ENCODE measurements at regions not wholly inside any gene's neighbourhood (a gene's known extent, or its start where the extent isn't known, plus 50 kb on each side); places are given as distances from the start of the nearest gene placed in this dataset.
"Not testable (repeated sequence)": the region's sequence is repeated elsewhere in the genome, so short reads cannot be mapped to it uniquely, and the experiment has no call there.

- H3K27ac ChIP-seq (ENCODE audit: extremely low read depth, low read depth, low read length) = no peak overlapping the region
- H3K4me3 ChIP-seq (ENCODE audit: low read depth, low read length) = no peak overlapping the region
- no peaks in the 10 kb centered on the region for H3K36me3 ChIP-seq (ENCODE audit: control insufficient read depth in 2 of 2, insufficient read depth in 1 of 2, low read length in 2 of 2)
- CTCF ChIA-PET = no interaction called here
- peaks cover 5% of the 10 kb centered on the region for H3K4me1 ChIP-seq (ENCODE audit: control insufficient read depth, insufficient read depth, low read length)
- no peak for TF ChIP-seq ZNF121 (tag by site-specific recombination; IDR thresholded peaks at IDR 0.05)
- TF ChIP-seq, protein P1, sequence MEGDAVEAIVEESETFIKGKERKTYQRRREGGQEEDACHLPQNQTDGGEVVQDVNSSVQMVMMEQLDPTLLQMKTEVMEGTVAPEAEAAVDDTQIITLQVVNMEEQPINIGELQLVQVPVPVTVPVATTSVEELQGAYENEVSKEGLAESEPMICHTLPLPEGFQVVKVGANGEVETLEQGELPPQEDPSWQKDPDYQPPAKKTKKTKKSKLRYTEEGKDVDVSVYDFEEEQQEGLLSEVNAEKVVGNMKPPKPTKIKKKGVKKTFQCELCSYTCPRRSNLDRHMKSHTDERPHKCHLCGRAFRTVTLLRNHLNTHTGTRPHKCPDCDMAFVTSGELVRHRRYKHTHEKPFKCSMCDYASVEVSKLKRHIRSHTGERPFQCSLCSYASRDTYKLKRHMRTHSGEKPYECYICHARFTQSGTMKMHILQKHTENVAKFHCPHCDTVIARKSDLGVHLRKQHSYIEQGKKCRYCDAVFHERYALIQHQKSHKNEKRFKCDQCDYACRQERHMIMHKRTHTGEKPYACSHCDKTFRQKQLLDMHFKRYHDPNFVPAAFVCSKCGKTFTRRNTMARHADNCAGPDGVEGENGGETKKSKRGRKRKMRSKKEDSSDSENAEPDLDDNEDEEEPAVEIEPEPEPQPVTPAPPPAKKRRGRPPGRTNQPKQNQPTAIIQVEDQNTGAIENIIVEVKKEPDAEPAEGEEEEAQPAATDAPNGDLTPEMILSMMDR (tag by site-specific recombination; IDR thresholded peaks at IDR 0.05) = no peak
- TF ChIP-seq, protein P2, sequence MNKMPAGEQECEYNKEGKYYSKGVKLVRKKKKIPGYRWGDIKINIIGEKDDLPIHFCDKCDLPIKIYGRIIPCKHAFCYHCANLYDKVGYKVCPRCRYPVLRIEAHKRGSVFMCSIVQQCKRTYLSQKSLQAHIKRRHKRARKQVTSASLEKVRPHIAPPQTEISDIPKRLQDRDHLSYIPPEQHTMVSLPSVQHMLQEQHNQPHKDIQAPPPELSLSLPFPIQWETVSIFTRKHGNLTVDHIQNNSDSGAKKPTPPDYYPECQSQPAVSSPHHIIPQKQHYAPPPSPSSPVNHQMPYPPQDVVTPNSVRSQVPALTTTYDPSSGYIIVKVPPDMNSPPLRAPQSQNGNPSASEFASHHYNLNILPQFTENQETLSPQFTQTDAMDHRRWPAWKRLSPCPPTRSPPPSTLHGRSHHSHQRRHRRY (tag by site-specific recombination; IDR thresholded peaks at IDR 0.05) = no peak
- TF ChIP-seq MYNN (tag by site-specific recombination; IDR thresholded peaks at IDR 0.05; ENCODE audit: borderline replicate concordance) = no peak
- TF ChIP-seq, protein P3, sequence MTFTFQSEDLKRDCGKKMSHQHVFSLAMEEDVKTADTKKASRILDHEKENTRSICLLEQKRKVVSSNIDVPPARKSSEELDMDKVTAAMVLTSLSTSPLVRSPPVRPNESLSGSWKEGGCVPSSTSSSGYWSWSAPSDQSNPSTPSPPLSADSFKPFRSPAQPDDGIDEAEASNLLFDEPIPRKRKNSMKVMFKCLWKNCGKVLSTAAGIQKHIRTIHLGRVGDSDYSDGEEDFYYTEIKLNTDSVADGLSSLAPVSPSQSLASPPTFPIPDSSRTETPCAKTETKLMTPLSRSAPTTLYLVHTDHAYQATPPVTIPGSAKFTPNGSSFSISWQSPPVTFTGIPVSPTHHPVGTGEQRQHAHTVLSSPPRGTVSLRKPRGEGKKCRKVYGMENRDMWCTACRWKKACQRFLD (tag by site-specific recombination; IDR thresholded peaks at IDR 0.05) = no peak
- no peaks in the 10 kb centered on the region for H3K9me3 ChIP-seq (ENCODE audit: control insufficient read depth, insufficient read depth, low read depth, low read length)
- POLR2A ChIA-PET = no interaction called here
Measured at GRCh38 chr9:95780121-95780520, 95.4 kb upstream of the ERCC6L2 start.

- H3K4me3 ChIP-seq (ENCODE audit: low read depth, low read length); CTCF ChIA-PET; H3K36me3 ChIP-seq (ENCODE audit: control insufficient read depth in 2 of 2, insufficient read depth in 1 of 2, low read length in 2 of 2); H3K9me3 ChIP-seq (ENCODE audit: control insufficient read depth, insufficient read depth, low read depth, low read length); H3K27ac ChIP-seq (ENCODE audit: extremely low read depth, low read depth, low read length); POLR2A ChIA-PET; H3K4me1 ChIP-seq (ENCODE audit: control insufficient read depth, insufficient read depth, low read length): not testable (repeated sequence)
- 0 out of 2 replicates have a peak, but pooled peaks have one; percentile 28 for TF ChIP-seq ZNF19 (tag by site-specific recombination; IDR thresholded peaks at IDR 0.05; ENCODE audit: low read depth)
- TF ChIP-seq ZNF433 (tag by site-specific recombination; IDR thresholded peaks at IDR 0.05; ENCODE audit: low read depth) = peak; percentile 36; the same call in 1 of the 2 replicates
- TF ChIP-seq ZNF394 (tag by site-specific recombination; IDR thresholded peaks at IDR 0.05; ENCODE audit: borderline replicate concordance) = peak; percentile 83; the same call in 1 of the 2 replicates
- peak; percentile 70 for TF ChIP-seq ZNF555 (tag by site-specific recombination; conservative IDR thresholded peaks at IDR 0.05)
- TF ChIP-seq ZNF791 (tag by site-specific recombination; IDR thresholded peaks at IDR 0.05) = 0 out of 2 replicates have a peak, but pooled peaks have one; percentile 18
- 0 out of 2 replicates have a peak, but pooled peaks have one; percentile 26 for TF ChIP-seq ZNF514 (tag by site-specific recombination; IDR thresholded peaks at IDR 0.05)
- TF ChIP-seq ZNF560 (tag by site-specific recombination; IDR thresholded peaks at IDR 0.05; ENCODE audit: borderline replicate concordance) = 0 out of 2 replicates have a peak, but pooled peaks have one; percentile 31
- peak; percentile 49 for TF ChIP-seq ZNF623 (tag by site-specific recombination; IDR thresholded peaks at IDR 0.05)
- peak; percentile 29; the same call in 1 of the 2 replicates for TF ChIP-seq ZNF530 (tag by site-specific recombination; IDR thresholded peaks at IDR 0.05; ENCODE audit: low read depth)
- peak; percentile 63 for TF ChIP-seq ZBTB8A (tag by site-specific recombination; IDR thresholded peaks at IDR 0.05)
- peak; percentile 52 for TF ChIP-seq REST (tag by site-specific recombination; IDR thresholded peaks at IDR 0.05)
- peak; percentile 66 for TF ChIP-seq ZBTB11 (tag by site-specific recombination; conservative IDR thresholded peaks at IDR 0.05; ENCODE audit: low read depth)
- TF ChIP-seq ZNF518A (tag by site-specific recombination; conservative IDR thresholded peaks at IDR 0.05; ENCODE audit: low read depth) = peak; percentile 81
Measured at GRCh38 chr9:95779597-95779996, 95.9 kb upstream of the ERCC6L2 start.
